Prostate gland (tissue), 2 donors: ENCODE measurements at regions not wholly inside any gene's neighbourhood (a gene's known extent, or its start where the extent isn't known, plus 50 kb on each side); places are given as distances from the start of the nearest gene placed in this dataset.

ENCODE experiments used
- POLR2A ChIP-seq: fragments of 450-650 bp; IDR thresholded peaks from one replicate; pipeline ENCODE4 v1.6.1; 2016; ENCODE audit warnings: antibody characterized with exemption, mild to moderate bottlenecking
- TF ChIP-seq, protein P1 (sequence below), 4 experiments: fragments of 200-600 bp in 2 of 4; fragments of 450-650 bp in 2 of 4; sonication (generic) in 2 of 4; IDR thresholded peaks; 1 replicate in 3 of 4; 2 replicates in 1 of 4; pipeline ENCODE4 v1.5.1; 2016 to 2019; ENCODE audit warnings: antibody characterized with exemption in 4 of 4, mild to moderate bottlenecking in 2 of 4, moderate library complexity in 2 of 4

DNA sequence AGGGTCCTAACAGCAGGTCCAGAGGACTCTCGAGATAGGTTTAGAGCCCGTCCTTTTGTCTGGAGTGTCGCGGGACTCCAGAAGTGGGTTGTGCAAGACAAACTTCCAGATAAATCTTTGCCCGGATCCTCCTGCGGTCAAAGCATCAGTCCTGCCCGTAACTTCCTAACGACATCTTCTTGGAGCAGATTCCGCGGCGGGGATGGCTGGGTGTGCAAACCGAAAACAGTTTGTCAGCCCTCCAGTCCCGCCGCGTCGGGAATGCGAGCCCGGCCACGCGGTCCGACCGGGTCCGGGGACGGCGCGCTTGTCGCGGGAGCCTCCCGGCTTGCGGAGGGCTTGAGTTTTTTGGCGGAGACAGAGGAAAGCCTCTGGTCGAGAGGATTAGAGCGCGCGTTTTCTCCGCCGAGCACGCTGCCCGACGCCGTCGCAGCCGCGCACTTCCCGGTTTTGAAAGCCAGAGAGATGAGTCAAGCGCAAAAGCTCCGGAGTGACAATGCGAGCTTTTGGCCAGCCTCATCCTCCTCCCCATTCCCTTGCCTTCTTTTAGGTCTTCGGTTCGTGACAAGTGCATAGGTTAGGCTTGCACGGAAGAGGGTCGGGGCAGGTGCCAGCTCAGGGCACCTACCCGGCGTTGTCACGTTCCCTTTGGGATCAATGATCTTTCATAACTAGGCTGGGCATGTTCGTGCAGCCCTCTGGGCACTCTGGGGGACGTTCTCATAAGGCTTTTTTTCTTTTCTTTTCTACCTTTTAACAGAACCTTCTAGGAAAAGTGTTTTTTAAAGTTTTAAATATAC lies 91.3 kb upstream of the PRDM1 start:
- TF ChIP-seq, protein P1, sequence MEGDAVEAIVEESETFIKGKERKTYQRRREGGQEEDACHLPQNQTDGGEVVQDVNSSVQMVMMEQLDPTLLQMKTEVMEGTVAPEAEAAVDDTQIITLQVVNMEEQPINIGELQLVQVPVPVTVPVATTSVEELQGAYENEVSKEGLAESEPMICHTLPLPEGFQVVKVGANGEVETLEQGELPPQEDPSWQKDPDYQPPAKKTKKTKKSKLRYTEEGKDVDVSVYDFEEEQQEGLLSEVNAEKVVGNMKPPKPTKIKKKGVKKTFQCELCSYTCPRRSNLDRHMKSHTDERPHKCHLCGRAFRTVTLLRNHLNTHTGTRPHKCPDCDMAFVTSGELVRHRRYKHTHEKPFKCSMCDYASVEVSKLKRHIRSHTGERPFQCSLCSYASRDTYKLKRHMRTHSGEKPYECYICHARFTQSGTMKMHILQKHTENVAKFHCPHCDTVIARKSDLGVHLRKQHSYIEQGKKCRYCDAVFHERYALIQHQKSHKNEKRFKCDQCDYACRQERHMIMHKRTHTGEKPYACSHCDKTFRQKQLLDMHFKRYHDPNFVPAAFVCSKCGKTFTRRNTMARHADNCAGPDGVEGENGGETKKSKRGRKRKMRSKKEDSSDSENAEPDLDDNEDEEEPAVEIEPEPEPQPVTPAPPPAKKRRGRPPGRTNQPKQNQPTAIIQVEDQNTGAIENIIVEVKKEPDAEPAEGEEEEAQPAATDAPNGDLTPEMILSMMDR (IDR thresholded peaks at IDR 0.05): no peak
- no peak for TF ChIP-seq POLR2A
